GM12878 (cell line): ENCODE measurements at regions not wholly inside any gene's neighbourhood (a gene's known extent, or its start where the extent isn't known, plus 50 kb on each side); places are given as distances from the start of the nearest gene placed in this dataset.

Experiments
- ATAC-seq: fragments of 200-7000 bp; cut with Tn5 transposase; 3 replicates; pipeline ENCODE4 v1.9.1; 2020; ENCODE audit warnings: mild to moderate bottlenecking, moderate library complexity
- BruUV-seq: library from RNA; stranded (reverse); fragments of 400-500 nt; replicated peaks from 2 replicates; lab custom pipeline; 2021; lab: Mats Ljungman, UMichigan
- CTCF ChIA-PET: fragments of 300-600 bp; sonication (Branson Sonifier 250); formaldehyde crosslinking; extraction: SDS; loops from one replicate; lab custom pipeline; 2021; ENCODE audit warnings: inconsistent platforms; lab: Yijun Ruan, JAX
- POLR2A ChIA-PET: fragments of 350-600 bp; formaldehyde crosslinking; extraction: SDS; loops from one replicate; lab custom pipeline; 2021; ENCODE audit warnings: inconsistent platforms; lab: Charles Lee
- RAD21 ChIA-PET: fragments of 300-600 bp; sonication (Branson Sonifier 250); formaldehyde crosslinking; loops from one replicate; lab custom pipeline; 2023; ENCODE audit warnings: antibody characterized with exemption; ENCODE audit not compliant: unreplicated experiment; lab: Charles Lee
- SMC1A ChIA-PET: fragments of 300-600 bp; sonication (Branson Sonifier 250); formaldehyde crosslinking; loops from one replicate; lab custom pipeline; 2023; ENCODE audit not compliant: unreplicated experiment, uncharacterized antibody; lab: Charles Lee
- DNase-seq: peaks from one replicate; pipeline ENCODE4 v3.0.0-alpha.2; 2011; ENCODE audit warnings: low read depth, low spot score
- FAIRE-seq: peaks from 3 replicates; lab custom pipeline; 2011; peaks lifted over from hg19 to GRCh38; lab: Jason Lieb, UNC
- H2AFZ ChIP-seq: 2 replicates; pipeline ENCODE4 v1.6.0; 2011; ENCODE audit warnings: low read depth, low read length, control low read depth; ENCODE audit not compliant: control insufficient read depth
- H3K27ac ChIP-seq: 2 replicates; pipeline ENCODE4 v1.5.1; 2011; ENCODE audit warnings: control low read depth; ENCODE audit not compliant: control insufficient read depth, insufficient read depth
- H3K27me3 ChIP-seq, 2 experiments: replicated peaks in 1 of 2; 2 replicates each; pipeline versions ENCODE4 v1.6.0 to v1.6.1; 2011; ENCODE audit warnings: low read length in 1 of 2; ENCODE audit not compliant: control insufficient read depth in 2 of 2, insufficient read depth in 2 of 2
- H3K36me3 ChIP-seq, 2 experiments: 2 replicates each; pipeline ENCODE4 v1.5.1; 2011; ENCODE audit warnings: low read length in 1 of 2; ENCODE audit not compliant: control insufficient read depth in 2 of 2, insufficient read depth in 2 of 2
- H3K4me1 ChIP-seq: 2 replicates; pipeline ENCODE4 v1.6.1; 2011; ENCODE audit warnings: mild to moderate bottlenecking, low read length, moderate library complexity, mixed read lengths; ENCODE audit not compliant: control insufficient read depth, insufficient read depth
- H3K4me2 ChIP-seq: 2 replicates; pipeline ENCODE4 v1.6.0; 2011; ENCODE audit warnings: control low read depth; ENCODE audit not compliant: control insufficient read depth, insufficient read depth
- H3K4me3 ChIP-seq: fragments of 200-600 bp; sonication (generic); 2 replicates; pipeline ENCODE4 v1.5.1; 2016
- H3K79me2 ChIP-seq: 2 replicates; pipeline ENCODE4 v1.6.0; 2011; ENCODE audit warnings: low read length; ENCODE audit not compliant: control insufficient read depth, insufficient read depth
- H3K9ac ChIP-seq: 2 replicates; pipeline ENCODE4 v1.8.0; 2011; ENCODE audit warnings: low read length, control low read depth, mixed read lengths; ENCODE audit not compliant: control insufficient read depth, insufficient read depth
- H3K9me3 ChIP-seq: replicated peaks from 3 replicates; pipeline ENCODE4 v1.5.1; 2011; ENCODE audit warnings: mild to moderate bottlenecking, low read length; ENCODE audit not compliant: control insufficient read depth, insufficient read depth
- H4K20me1 ChIP-seq: 2 replicates; pipeline ENCODE4 v1.6.0; 2011; ENCODE audit not compliant: control insufficient read depth, insufficient read depth
- ATF7 ChIP-seq: fragments of 450-650 bp; IDR thresholded peaks from 2 replicates; pipeline ENCODE4 v1.6.1; 2016; ENCODE audit warnings: low read depth, mild to moderate bottlenecking
- BMI1 ChIP-seq: fragments of 450-650 bp; IDR thresholded peaks from 2 replicates; pipeline ENCODE4 v1.6.1; 2016; ENCODE audit warnings: mild to moderate bottlenecking, moderate library complexity, borderline replicate concordance
- CREB1 ChIP-seq: IDR thresholded peaks from 2 replicates; pipeline ENCODE4 v1.6.1; 2012; ENCODE audit warnings: low read depth, mild to moderate bottlenecking, inconsistent platforms
- EP300 ChIP-seq, 2 experiments: fragments of 150-350 bp in 1 of 2; IDR thresholded peaks; 2 replicates each; pipeline ENCODE4 v1.6.1; 2011 to 2012; ENCODE audit warnings: low read depth in 2 of 2, low read length in 2 of 2, borderline replicate concordance in 1 of 2, improper control_type of control experiment in 1 of 2, inconsistent platforms in 1 of 2; ENCODE audit not compliant: control insufficient read depth in 1 of 2
- JUNB ChIP-seq: IDR thresholded peaks from 2 replicates; pipeline ENCODE4 v1.6.1; 2016; ENCODE audit warnings: antibody characterized with exemption, mild to moderate bottlenecking
- MTA2 ChIP-seq: fragments of 450-650 bp; IDR thresholded peaks from 2 replicates; pipeline ENCODE4 v1.6.1; 2016; ENCODE audit warnings: low read depth, mild to moderate bottlenecking, moderate library complexity
- NFIC ChIP-seq: IDR thresholded peaks from 2 replicates; pipeline ENCODE4 v1.6.1; 2012; ENCODE audit warnings: low read depth, mild to moderate bottlenecking, inconsistent platforms, low read length, moderate library complexity
- RELB ChIP-seq: fragments of 450-650 bp; IDR thresholded peaks from 2 replicates; pipeline ENCODE4 v1.6.1; 2017; ENCODE audit warnings: low read depth, mild to moderate bottlenecking, moderate library complexity
- RFX5 ChIP-seq: IDR thresholded peaks from 2 replicates; pipeline ENCODE4 v1.6.1; 2011; ENCODE audit warnings: low read depth, low read length, improper control_type of control experiment
- RUNX3 ChIP-seq: IDR thresholded peaks from 2 replicates; pipeline ENCODE4 v1.6.1; 2012; ENCODE audit warnings: low read length, inconsistent platforms
- STAT3 ChIP-seq: IDR thresholded peaks from 2 replicates; pipeline ENCODE4 v1.6.1; 2011; ENCODE audit warnings: low read depth, low read length, improper control_type of control experiment
- ZNF217 ChIP-seq: fragments of 450-650 bp; IDR thresholded peaks from 2 replicates; pipeline ENCODE4 v1.6.1; 2017; ENCODE audit warnings: antibody characterized with exemption, mild to moderate bottlenecking
- WGBS: methylation state at CpG from one replicate; pipeline ENCODE4 v1.1.6; 2016; ENCODE audit warnings: low lambda C conversion rate; ENCODE audit not compliant: insufficient replicate concordance, insufficient coverage; ENCODE audit errors: missing lambda C conversion rate; 5-methylcytosine and 5-hydroxymethylcytosine counted together
- in situ Hi-C: fragments of 300-500 bp; cut with MboI; formaldehyde crosslinking; loops from 9 replicates; pipeline ENCODE4 v1.14.3; 2018; ENCODE audit warnings: mixed read lengths
- intact Hi-C: fragments of 100-400 bp; cut with micrococcal nuclease; formaldehyde crosslinking; loops from one replicate; pipeline ENCODE4 v1.14.2; 2022; ENCODE audit not compliant: unreplicated experiment

DNA sequence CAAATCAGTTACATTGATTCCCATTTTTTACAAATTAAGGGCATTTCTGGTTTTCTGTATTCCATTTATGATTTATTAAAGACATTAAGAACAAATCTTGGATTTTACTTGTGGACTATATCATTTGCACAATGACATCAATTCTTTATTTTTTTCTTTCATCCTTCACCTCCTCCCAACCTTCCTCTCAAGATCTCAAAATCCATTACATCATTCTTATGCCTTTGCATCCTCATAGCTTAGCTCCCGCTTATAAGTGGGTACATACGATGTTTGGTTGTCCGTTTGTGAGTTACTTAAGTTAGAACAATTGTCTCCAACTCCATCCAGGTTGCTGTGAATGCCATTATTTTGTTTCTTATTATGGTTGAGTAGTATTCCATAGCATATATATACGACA, 752.8 kb downstream of the CD109 start:
- H3K9ac ChIP-seq: no peak overlapping the region
- H4K20me1 ChIP-seq: no peaks in the 10 kb centered on the region
- DNase-seq: no peak
- no peaks in the 10 kb centered on the region for H3K79me2 ChIP-seq
- no peak for ATAC-seq
- CTCF ChIA-PET: no interaction called here
- H3K27me3 ChIP-seq: no peaks in the 10 kb centered on the region
- H3K36me3 ChIP-seq: no peaks in the 10 kb centered on the region
- H3K27ac ChIP-seq: no peak overlapping the region
- POLR2A ChIA-PET: no interaction called here
- WGBS: 35% methylated on average over 4 of the region's 4 CpGs
- TF ChIP-seq ATF7: peak; percentile 56; the same call in 1 of the 2 replicates
- no peak for TF ChIP-seq ZNF217
- no peak overlapping the region for H3K4me3 ChIP-seq
- no TSS peak for BruUV-seq
- RAD21 ChIA-PET: no interaction called here
- H2AFZ ChIP-seq: no peak overlapping the region
- no peaks in the 10 kb centered on the region for H3K9me3 ChIP-seq
- SMC1A ChIA-PET: no interaction called here
- H3K4me2 ChIP-seq: no peak overlapping the region
- intact Hi-C loops (no loop called here), in situ Hi-C loops (no loop called here)
- no peak for FAIRE-seq
- no peaks in the 10 kb centered on the region for H3K4me1 ChIP-seq

GRCh38 chr6:74447013-74447412, 751.0 kb downstream of the CD109 start:
- Histone ChIP-seq H3K27me3 (no peaks in the 10 kb centered on the region), H2AFZ (no peak overlapping the region), H3K9ac (no peak overlapping the region), H3K79me2 (no peaks in the 10 kb centered on the region), H3K36me3 (no peaks in the 10 kb centered on the region), H3K4me1 (no peaks in the 10 kb centered on the region), H3K4me3 (no peak overlapping the region), H3K9me3 (no peaks in the 10 kb centered on the region), H3K4me2 (no peak overlapping the region), H3K27ac (no peak overlapping the region), H4K20me1 (no peaks in the 10 kb centered on the region)
- no TSS peak for BruUV-seq
- CTCF ChIA-PET: interaction anchor here (0.7 to 1.9 kb wide), 5 partner anchors 12 to 129 kb away, joined by 3 to 11 read pairs (median 3); no protein-coding TSS in a partner anchor
- in situ Hi-C loops: no loop called here
- ATAC-seq (peak; percentile 87), DNase-seq (peak; percentile 27), FAIRE-seq (peak; percentile 57)
- SMC1A ChIA-PET: interaction anchor here (0.6 to 2.5 kb wide), 12 partner anchors 9 to 130 kb away, joined by 3 to 11 read pairs (median 4); no protein-coding TSS in a partner anchor
- WGBS: 3% methylated on average over 5 of the region's 5 CpGs
- POLR2A ChIA-PET: interaction anchor here (0.6 to 2.4 kb wide), 3 partner anchors 11 to 1147 kb away, joined by 3 to 14 read pairs (median 4); no protein-coding TSS in a partner anchor
- RAD21 ChIA-PET: interaction anchor here (1.1 to 3.3 kb wide), 9 partner anchors 13 to 763 kb away, joined by 3 to 32 read pairs (median 6); no protein-coding TSS in a partner anchor
- intact Hi-C loops: loop anchor here (2.0 kb wide), 1 partner anchor 152 kb away; no protein-coding TSS in a partner anchor
- no peak for TF ChIP-seq RELB
- TF ChIP-seq RUNX3: peak; percentile 63; the same call in 1 of the 2 replicates
- TF ChIP-seq MTA2: 0 out of 2 replicates have a peak, but pooled peaks have one; percentile 22
- 0 out of 2 replicates have a peak, but pooled peaks have one; percentile 17 for TF ChIP-seq NFIC
- TF ChIP-seq ATF7: 0 out of 2 replicates have a peak, but pooled peaks have one; percentile 49
- TF ChIP-seq CREB1: peak; percentile 25; the same call in 1 of the 2 replicates
- TF ChIP-seq EP300 (IDR thresholded peaks at IDR 0.05; ENCODE audit: borderline replicate concordance in 1 of 2, control insufficient read depth in 1 of 2, low read depth in 2 of 2, low read length in 2 of 2): peak in 1 of 2 experiments; percentile 41; a peak in 2 of 4 replicates
- peak; percentile 90 for TF ChIP-seq BMI1
- TF ChIP-seq STAT3: no peak
- 0 out of 2 replicates have a peak, but pooled peaks have one; percentile 26 for TF ChIP-seq JUNB
- TF ChIP-seq RFX5: peak; percentile 93
